AG10803 (cell line): ENCODE measurements at regions not wholly inside any gene's neighbourhood (a gene's known extent, or its start where the extent isn't known, plus 50 kb on each side); places are given as distances from the start of the nearest gene placed in this dataset.
A peak's percentile ranks its signal among the peaks of the same experiment; 100 is the strongest.
"Not testable (repeated sequence)": the region's sequence is repeated elsewhere in the genome, so short reads cannot be mapped to it uniquely, and the experiment has no call there.

Experiments
- DNase-seq: peaks from one replicate; pipeline ENCODE4 v3.0.0; 2010; ENCODE audit warnings: low read depth
- H3K4me3 ChIP-seq: 2 replicates; pipeline ENCODE4 v1.5.1; 2011; ENCODE audit warnings: mild to moderate bottlenecking, low read length, control low read depth
- CTCF ChIP-seq: conservative IDR thresholded peaks from 2 replicates; pipeline ENCODE4 v1.5.1; 2011; ENCODE audit warnings: mild to moderate bottlenecking, low read length, control low read depth, inconsistent platforms

DNA sequence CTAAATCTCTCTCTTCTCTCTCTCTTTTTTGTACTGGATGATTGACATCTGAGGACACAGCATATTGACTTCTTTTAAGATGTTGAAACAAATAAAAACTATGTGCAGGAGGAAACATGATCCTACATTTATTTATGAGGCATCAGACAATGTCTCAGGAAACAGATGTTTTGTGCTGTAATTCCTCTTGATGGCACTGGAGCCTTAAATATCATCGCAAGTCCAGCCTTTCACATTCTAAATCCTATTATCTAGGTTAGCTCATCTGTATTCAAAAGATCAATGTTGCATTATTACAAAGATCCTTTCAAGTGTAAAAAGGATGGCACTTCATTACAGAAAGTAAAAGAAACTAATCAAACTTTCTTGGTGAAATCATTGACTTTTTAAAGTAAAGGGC lies 63.9 kb downstream of the MAT2B start:
- peak; percentile 50 for TF ChIP-seq CTCF
- DNase-seq = peak; percentile 57
- no peak overlapping the region for H3K4me3 ChIP-seq

GRCh38 chr5:163571744-163572143 lies 66.3 kb downstream of the MAT2B start:
- DNase-seq = peak; percentile 95
- H3K4me3 ChIP-seq = no peak overlapping the region
- no peak for TF ChIP-seq CTCF

- no peak for DNase-seq
- no peak for TF ChIP-seq CTCF
- H3K4me3 ChIP-seq = no peak overlapping the region
Observed at GRCh38 chr5:163574472-163575440, 69.3 kb downstream of the MAT2B start.

DNA sequence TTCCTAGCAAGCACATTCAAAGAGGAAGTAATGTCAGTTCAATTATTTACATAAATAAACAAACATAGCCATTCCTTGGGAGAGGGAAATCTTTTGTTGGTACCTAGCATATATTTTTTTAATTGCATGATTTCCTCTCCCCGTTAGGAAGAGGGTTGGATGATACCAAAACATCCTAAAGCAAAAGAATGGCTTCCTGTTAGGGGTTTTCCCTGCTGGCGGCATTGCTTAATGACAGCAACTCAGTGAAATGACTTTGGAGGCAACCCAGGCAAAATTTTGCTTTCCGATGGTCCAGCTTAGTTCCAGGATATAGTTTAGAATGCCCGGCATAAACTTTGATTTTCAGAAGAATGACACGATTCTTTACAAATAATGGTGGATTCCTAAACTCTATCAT lies 73.2 kb downstream of the MAT2B start:
- TF ChIP-seq CTCF = no peak
- DNase-seq = no peak
- no peak overlapping the region for H3K4me3 ChIP-seq

GRCh38 chr5:163579729-163580128 lies 74.3 kb downstream of the MAT2B start:
- no peak for TF ChIP-seq CTCF
- no peak for DNase-seq
- H3K4me3 ChIP-seq = no peak overlapping the region

GRCh38 chr5:163580516-163580915 lies 75.1 kb downstream of the MAT2B start:
- no peak for TF ChIP-seq CTCF
- no peak overlapping the region for H3K4me3 ChIP-seq
- DNase-seq = no peak

- DNase-seq = not testable (repeated sequence)
Observed at GRCh38 chr5:163583491-163584153, 78.2 kb downstream of the MAT2B start.

More at GRCh38 chr5:163583491-163584153, 78.2 kb downstream of the MAT2B start:
- H3K4me3 ChIP-seq = not testable (repeated sequence)
